ENCODE measurements at regions not wholly inside any gene's neighbourhood (a gene's known extent, or its start where the extent isn't known, plus 50 kb on each side); places are given as distances from the start of the nearest gene placed in this dataset.

GRCh38 chr3:72060447-72061034, 275.6 kb upstream of the PROK2 start:
- Histone ChIP-seq H3K27ac (ENCODE audit: insufficient read depth, low read length, poor library complexity, severe bottlenecking) (no peak overlapping the region), H3K36me3 (ENCODE audit: control insufficient read depth, insufficient read depth, low read length) (no peaks in the 10 kb centered on the region), H3K4me3 (ENCODE audit: insufficient read depth, low read depth, low read length, poor library complexity, severe bottlenecking) (no peak overlapping the region), H3K27me3 (replicated peaks; ENCODE audit: control insufficient read depth, insufficient read depth, low read length, poor library complexity, severe bottlenecking) (no peaks in the 10 kb centered on the region), H3K4me1 (ENCODE audit: control insufficient read depth, insufficient read depth, low read length, poor library complexity, severe bottlenecking) (no peaks in the 10 kb centered on the region), H3K9me3 (ENCODE audit: control insufficient read depth, low read length) (no peaks in the 10 kb centered on the region)
- no peak for DNase-seq

GRCh38 chr3:72058493-72059081, 273.6 kb upstream of the PROK2 start:
- no peaks in the 10 kb centered on the region for H3K4me1 ChIP-seq (ENCODE audit: control insufficient read depth, insufficient read depth, low read length, poor library complexity, severe bottlenecking)
- H3K9me3 ChIP-seq (ENCODE audit: control insufficient read depth, low read length), result no peaks in the 10 kb centered on the region
- H3K27me3 ChIP-seq (replicated peaks; ENCODE audit: control insufficient read depth, insufficient read depth, low read length, poor library complexity, severe bottlenecking), result no peaks in the 10 kb centered on the region
- DNase-seq, result no peak
- no peak overlapping the region for H3K27ac ChIP-seq (ENCODE audit: insufficient read depth, low read length, poor library complexity, severe bottlenecking)
- no peaks in the 10 kb centered on the region for H3K36me3 ChIP-seq (ENCODE audit: control insufficient read depth, insufficient read depth, low read length)
- H3K4me3 ChIP-seq (ENCODE audit: insufficient read depth, low read depth, low read length, poor library complexity, severe bottlenecking), result no peak overlapping the region

- Histone ChIP-seq H3K4me1 (ENCODE audit: control insufficient read depth, insufficient read depth, low read length, poor library complexity, severe bottlenecking) (no peaks in the 10 kb centered on the region), H3K27ac (ENCODE audit: insufficient read depth, low read length, poor library complexity, severe bottlenecking) (no peak overlapping the region), H3K27me3 (replicated peaks; ENCODE audit: control insufficient read depth, insufficient read depth, low read length, poor library complexity, severe bottlenecking) (no peaks in the 10 kb centered on the region), H3K9me3 (ENCODE audit: control insufficient read depth, low read length) (no peaks in the 10 kb centered on the region), H3K36me3 (ENCODE audit: control insufficient read depth, insufficient read depth, low read length) (no peaks in the 10 kb centered on the region), H3K4me3 (ENCODE audit: insufficient read depth, low read depth, low read length, poor library complexity, severe bottlenecking) (no peak overlapping the region)
- DNase-seq, result no peak
Observed at GRCh38 chr3:72055436-72055835, 270.5 kb upstream of the PROK2 start.

- Histone ChIP-seq H3K4me1 (ENCODE audit: control insufficient read depth, insufficient read depth, low read length, poor library complexity, severe bottlenecking) (no peaks in the 10 kb centered on the region), H3K27ac (ENCODE audit: insufficient read depth, low read length, poor library complexity, severe bottlenecking) (no peak overlapping the region), H3K36me3 (ENCODE audit: control insufficient read depth, insufficient read depth, low read length) (no peaks in the 10 kb centered on the region), H3K4me3 (ENCODE audit: insufficient read depth, low read depth, low read length, poor library complexity, severe bottlenecking) (no peak overlapping the region), H3K9me3 (ENCODE audit: control insufficient read depth, low read length) (no peaks in the 10 kb centered on the region), H3K27me3 (replicated peaks; ENCODE audit: control insufficient read depth, insufficient read depth, low read length, poor library complexity, severe bottlenecking) (no peaks in the 10 kb centered on the region)
- no peak for DNase-seq
Observed at GRCh38 chr3:72054976-72055375, 270.0 kb upstream of the PROK2 start.

- Histone ChIP-seq H3K4me3 (ENCODE audit: insufficient read depth, low read depth, low read length, poor library complexity, severe bottlenecking) (no peak overlapping the region), H3K27ac (ENCODE audit: insufficient read depth, low read length, poor library complexity, severe bottlenecking) (no peak overlapping the region), H3K9me3 (ENCODE audit: control insufficient read depth, low read length) (no peaks in the 10 kb centered on the region), H3K36me3 (ENCODE audit: control insufficient read depth, insufficient read depth, low read length) (no peaks in the 10 kb centered on the region), H3K27me3 (replicated peaks; ENCODE audit: control insufficient read depth, insufficient read depth, low read length, poor library complexity, severe bottlenecking) (no peaks in the 10 kb centered on the region), H3K4me1 (ENCODE audit: control insufficient read depth, insufficient read depth, low read length, poor library complexity, severe bottlenecking) (no peaks in the 10 kb centered on the region)
- DNase-seq, result no peak
Observed at GRCh38 chr3:72052841-72053409, 268.0 kb upstream of the PROK2 start.

- DNase-seq, result no peak
- Histone ChIP-seq H3K9me3 (ENCODE audit: control insufficient read depth, low read length) (no peaks in the 10 kb centered on the region), H3K27me3 (replicated peaks; ENCODE audit: control insufficient read depth, insufficient read depth, low read length, poor library complexity, severe bottlenecking) (no peaks in the 10 kb centered on the region), H3K4me3 (ENCODE audit: insufficient read depth, low read depth, low read length, poor library complexity, severe bottlenecking) (no peak overlapping the region), H3K36me3 (ENCODE audit: control insufficient read depth, insufficient read depth, low read length) (no peaks in the 10 kb centered on the region), H3K4me1 (ENCODE audit: control insufficient read depth, insufficient read depth, low read length, poor library complexity, severe bottlenecking) (no peaks in the 10 kb centered on the region), H3K27ac (ENCODE audit: insufficient read depth, low read length, poor library complexity, severe bottlenecking) (no peak overlapping the region)
Observed at GRCh38 chr3:72050771-72051170, 265.8 kb upstream of the PROK2 start.

- no peak for DNase-seq
- no peaks in the 10 kb centered on the region for H3K4me1 ChIP-seq (ENCODE audit: control insufficient read depth, insufficient read depth, low read length, poor library complexity, severe bottlenecking)
Observed at GRCh38 chr3:72050048-72050632, 265.2 kb upstream of the PROK2 start.

GRCh38 chr3:72049300-72049699, 264.4 kb upstream of the PROK2 start:
- H3K4me1 ChIP-seq (ENCODE audit: control insufficient read depth, insufficient read depth, low read length, poor library complexity, severe bottlenecking), result no peaks in the 10 kb centered on the region
- no peak for DNase-seq
- no peak overlapping the region for H3K4me3 ChIP-seq (ENCODE audit: insufficient read depth, low read depth, low read length, poor library complexity, severe bottlenecking)
- no peaks in the 10 kb centered on the region for H3K9me3 ChIP-seq (ENCODE audit: control insufficient read depth, low read length)
- no peak overlapping the region for H3K27ac ChIP-seq (ENCODE audit: insufficient read depth, low read length, poor library complexity, severe bottlenecking)
- no peaks in the 10 kb centered on the region for H3K27me3 ChIP-seq (replicated peaks; ENCODE audit: control insufficient read depth, insufficient read depth, low read length, poor library complexity, severe bottlenecking)
- no peaks in the 10 kb centered on the region for H3K36me3 ChIP-seq (ENCODE audit: control insufficient read depth, insufficient read depth, low read length)

More at GRCh38 chr3:72050048-72050632, 265.2 kb upstream of the PROK2 start:
- no peaks in the 10 kb centered on the region for H3K36me3 ChIP-seq (ENCODE audit: control insufficient read depth, insufficient read depth, low read length)
- H3K27me3 ChIP-seq (replicated peaks; ENCODE audit: control insufficient read depth, insufficient read depth, low read length, poor library complexity, severe bottlenecking), result no peaks in the 10 kb centered on the region
- H3K4me3 ChIP-seq (ENCODE audit: insufficient read depth, low read depth, low read length, poor library complexity, severe bottlenecking), result no peak overlapping the region
- H3K27ac ChIP-seq (ENCODE audit: insufficient read depth, low read length, poor library complexity, severe bottlenecking), result no peak overlapping the region
- H3K9me3 ChIP-seq (ENCODE audit: control insufficient read depth, low read length), result no peaks in the 10 kb centered on the region

GRCh38 chr3:72048873-72049272, 263.9 kb upstream of the PROK2 start:
- H3K27me3 ChIP-seq (replicated peaks; ENCODE audit: control insufficient read depth, insufficient read depth, low read length, poor library complexity, severe bottlenecking), result no peaks in the 10 kb centered on the region
- no peaks in the 10 kb centered on the region for H3K4me1 ChIP-seq (ENCODE audit: control insufficient read depth, insufficient read depth, low read length, poor library complexity, severe bottlenecking)
- no peak overlapping the region for H3K4me3 ChIP-seq (ENCODE audit: insufficient read depth, low read depth, low read length, poor library complexity, severe bottlenecking)
- H3K9me3 ChIP-seq (ENCODE audit: control insufficient read depth, low read length), result no peaks in the 10 kb centered on the region
- no peaks in the 10 kb centered on the region for H3K36me3 ChIP-seq (ENCODE audit: control insufficient read depth, insufficient read depth, low read length)
- no peak for DNase-seq
- no peak overlapping the region for H3K27ac ChIP-seq (ENCODE audit: insufficient read depth, low read length, poor library complexity, severe bottlenecking)

GRCh38 chr3:72047221-72047871, 262.4 kb upstream of the PROK2 start:
- Histone ChIP-seq H3K4me3 (ENCODE audit: insufficient read depth, low read depth, low read length, poor library complexity, severe bottlenecking) (no peak overlapping the region), H3K36me3 (ENCODE audit: control insufficient read depth, insufficient read depth, low read length) (no peaks in the 10 kb centered on the region), H3K27me3 (replicated peaks; ENCODE audit: control insufficient read depth, insufficient read depth, low read length, poor library complexity, severe bottlenecking) (no peaks in the 10 kb centered on the region), H3K4me1 (ENCODE audit: control insufficient read depth, insufficient read depth, low read length, poor library complexity, severe bottlenecking) (no peaks in the 10 kb centered on the region), H3K27ac (ENCODE audit: insufficient read depth, low read length, poor library complexity, severe bottlenecking) (no peak overlapping the region), H3K9me3 (ENCODE audit: control insufficient read depth, low read length) (no peaks in the 10 kb centered on the region)
- DNase-seq, result no peak
